IMR-90 (cell line): ENCODE measurements at regions not wholly inside any gene's neighbourhood (a gene's known extent, or its start where the extent isn't known, plus 50 kb on each side); places are given as distances from the start of the nearest gene placed in this dataset.
"Not testable (repeated sequence)": the region's sequence is repeated elsewhere in the genome, so short reads cannot be mapped to it uniquely, and the experiment has no call there.

Experiments used
- ATAC-seq: fragments of 200-7000 bp; cut with Tn5 transposase; 2 replicates; pipeline ENCODE4 v1.9.1; 2020; ENCODE audit warnings: low read depth, mild to moderate bottlenecking, moderate library complexity
- BruUV-seq: library from RNA; stranded (reverse); fragments of 400-500 nt; replicated peaks from 2 replicates; lab custom pipeline; 2021; lab: Mats Ljungman, UMichigan
- CTCF ChIA-PET: fragments of 300-600 bp; formaldehyde crosslinking; extraction: SDS; loops from one replicate; lab custom pipeline; 2021; ENCODE audit warnings: antibody characterized with exemption; lab: Yijun Ruan, JAX
- POLR2A ChIA-PET: fragments of 300-600 bp; sonication (Branson Sonifier 250); formaldehyde crosslinking; loops from one replicate; lab custom pipeline; 2022; ENCODE audit warnings: antibody characterized with exemption; ENCODE audit not compliant: unreplicated experiment; lab: Charles Lee
- DNase-seq: peaks from one replicate; pipeline ENCODE4 v3.0.0; 2013
- H2AFZ ChIP-seq: replicated peaks from 2 replicates; pipeline ENCODE3; 2013; ENCODE audit warnings: low read length, mild to moderate bottlenecking; ENCODE audit not compliant: poor library complexity
- H2AK5ac ChIP-seq: 2 replicates; pipeline ENCODE4 v1.6.1; 2013; ENCODE audit warnings: low read depth, low read length, inconsistent platforms
- H2AK9ac ChIP-seq: replicated peaks from 2 replicates; pipeline ENCODE3; 2013; ENCODE audit warnings: mild to moderate bottlenecking, low read depth, low read length, moderate library complexity; ENCODE audit not compliant: poor library complexity
- H2BK120ac ChIP-seq: 2 replicates; pipeline ENCODE4 v1.6.1; 2013; ENCODE audit warnings: low read depth, low read length, inconsistent platforms
- H2BK15ac ChIP-seq: 3 replicates; pipeline ENCODE4 v1.6.1; 2013; ENCODE audit warnings: low read depth, low read length, inconsistent platforms
- H2BK20ac ChIP-seq: 2 replicates; pipeline ENCODE4 v1.6.1; 2013; ENCODE audit warnings: low read depth, mild to moderate bottlenecking, inconsistent platforms, low read length, moderate library complexity
- H2BK5ac ChIP-seq: 2 replicates; pipeline ENCODE4 v1.6.1; 2013; ENCODE audit warnings: mild to moderate bottlenecking, low read depth, low read length, inconsistent platforms; ENCODE audit not compliant: poor library complexity, severe bottlenecking
- H3K14ac ChIP-seq: replicated peaks from 2 replicates; pipeline ENCODE4 v1.6.1; 2013; ENCODE audit warnings: low read depth, low read length, inconsistent platforms
- H3K18ac ChIP-seq: 2 replicates; pipeline ENCODE4 v1.6.1; 2013; ENCODE audit warnings: low read depth, low read length, control low read depth
- H3K23ac ChIP-seq: 2 replicates; pipeline ENCODE4 v1.6.1; 2013; ENCODE audit warnings: low read depth, low read length, inconsistent platforms
- H3K27ac ChIP-seq: 2 replicates; pipeline ENCODE4 v1.5.1; 2013; ENCODE audit warnings: mild to moderate bottlenecking, control low read depth, low read length; ENCODE audit not compliant: insufficient read depth
- H3K27me3 ChIP-seq: 2 replicates; pipeline ENCODE4 v1.6.1; 2013; ENCODE audit warnings: low read length; ENCODE audit not compliant: control insufficient read depth, insufficient read depth
- H3K36me3 ChIP-seq: 2 replicates; pipeline ENCODE4 v1.6.1; 2013; ENCODE audit warnings: low read length, mixed read lengths; ENCODE audit not compliant: control insufficient read depth, insufficient read depth
- H3K4ac ChIP-seq: 2 replicates; pipeline ENCODE4 v1.6.1; 2013; ENCODE audit warnings: low read depth, low read length, inconsistent platforms
- H3K4me1 ChIP-seq: 2 replicates; pipeline ENCODE4 v1.6.1; 2013; ENCODE audit warnings: low read length, mixed read lengths; ENCODE audit not compliant: control insufficient read depth, insufficient read depth
- H3K4me2 ChIP-seq: 2 replicates; pipeline ENCODE4 v1.6.1; 2013; ENCODE audit warnings: low read depth, mild to moderate bottlenecking, control low read depth, low read length, moderate library complexity
- H3K4me3 ChIP-seq: 2 replicates; pipeline ENCODE4 v1.5.1; 2013; ENCODE audit warnings: low read depth, mild to moderate bottlenecking, control low read depth, low read length, moderate library complexity; ENCODE audit not compliant: insufficient read depth
- H3K56ac ChIP-seq: 2 replicates; pipeline ENCODE4 v1.6.1; 2013; ENCODE audit warnings: low read length, inconsistent platforms; ENCODE audit not compliant: insufficient read depth; ENCODE audit errors: extremely low read depth
- H3K79me1 ChIP-seq, 2 experiments: 2 replicates each; pipeline ENCODE4 v1.6.1; 2013; ENCODE audit warnings: low read length in 2 of 2, inconsistent platforms in 1 of 2, low read depth in 1 of 2
- H3K9ac ChIP-seq: 2 replicates; pipeline ENCODE4 v1.6.1; 2013; ENCODE audit warnings: low read depth, low read length, control low read depth
- H3K9me1 ChIP-seq: 2 replicates; pipeline ENCODE4 v1.6.1; 2013; ENCODE audit warnings: low read length, inconsistent platforms; ENCODE audit not compliant: insufficient read depth
- H3K9me3 ChIP-seq: 2 replicates; pipeline ENCODE4 v1.6.1; 2013; ENCODE audit warnings: low read length; ENCODE audit not compliant: control insufficient read depth, insufficient read depth
- H4K20me1 ChIP-seq: 2 replicates; pipeline ENCODE4 v1.6.1; 2013; ENCODE audit warnings: low read length, inconsistent platforms; ENCODE audit not compliant: insufficient read depth
- H4K5ac ChIP-seq: 2 replicates; pipeline ENCODE4 v1.6.1; 2013; ENCODE audit warnings: mild to moderate bottlenecking, low read depth, low read length, control low read depth
- H4K8ac ChIP-seq, 2 experiments: 2 replicates each; pipeline ENCODE4 v1.6.1; 2013; ENCODE audit warnings: low read depth in 2 of 2, low read length in 2 of 2, control low read depth in 1 of 2, inconsistent platforms in 1 of 2
- H4K91ac ChIP-seq: 2 replicates; pipeline ENCODE4 v1.6.1; 2013; ENCODE audit warnings: low read depth, low read length, inconsistent platforms; ENCODE audit not compliant: insufficient read depth
- MAFK ChIP-seq: IDR thresholded peaks from 2 replicates; pipeline ENCODE4 v1.6.1; 2012; ENCODE audit warnings: low read depth, low read length, improper control_type of control experiment
- POLR2A ChIP-seq: IDR thresholded peaks from 2 replicates; pipeline ENCODE4 v1.6.1; 2012; ENCODE audit warnings: mild to moderate bottlenecking, low read depth, low read length
- WGBS, 2 experiments: methylation state at CpG; one replicate each; pipeline versions ENCODE4 v1.1.5 to v1.1.7; 2013; ENCODE audit warnings: missing lambda C conversion rate in 2 of 2; ENCODE audit not compliant: insufficient read length in 1 of 2; ENCODE audit errors: extremely low coverage in 2 of 2; 5-methylcytosine and 5-hydroxymethylcytosine counted together
- dilution Hi-C: fragments of 300-500 bp; cut with HindIII; formaldehyde crosslinking; loops from one replicate; pipeline ENCODE4 v1.14.3; 2018; ENCODE audit warnings: low sequenced_read_pairs; ENCODE audit not compliant: unreplicated experiment
- in situ Hi-C: fragments of 300-500 bp; cut with MboI; formaldehyde crosslinking; loops from 3 replicates; pipeline ENCODE4 v1.14.3; 2019; ENCODE audit warnings: low sequenced_read_pairs, inconsistent platforms, mixed read lengths
- intact Hi-C: fragments of 100-400 bp; cut with micrococcal nuclease; formaldehyde crosslinking; loops from 2 replicates; pipeline ENCODE4 v1.10.0; 2022

DNA sequence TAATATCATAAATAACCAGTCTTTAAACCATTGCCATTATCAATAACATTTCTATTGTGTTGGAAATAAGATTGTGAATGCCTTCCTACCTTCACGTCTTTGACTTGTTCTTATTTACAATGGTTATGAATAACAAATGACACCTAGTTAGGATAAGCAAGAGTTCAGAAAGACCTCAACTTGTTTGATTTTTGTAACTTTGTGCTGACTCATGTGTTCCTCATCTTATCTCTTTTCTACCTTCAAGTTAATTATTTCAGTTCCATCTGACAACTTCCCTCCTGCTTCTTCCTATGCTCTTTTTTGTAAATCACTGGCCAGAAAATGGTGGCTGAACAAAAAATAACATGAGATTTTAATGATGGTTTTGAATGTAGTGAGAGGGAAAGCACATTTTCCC lies 538.5 kb upstream of the TUSC1 start:
- Histone ChIP-seq H3K56ac (no peak overlapping the region), H2BK15ac (no peak overlapping the region), H4K20me1 (no peaks in the 10 kb centered on the region), H3K14ac (no peak overlapping the region), H3K27me3 (no peaks in the 10 kb centered on the region), H3K9me1 (no peaks in the 10 kb centered on the region), H2BK20ac (no peak overlapping the region), H3K36me3 (no peaks in the 10 kb centered on the region), H2BK120ac (no peak overlapping the region), H3K4me3 (no peak overlapping the region), H4K5ac (no peak overlapping the region), H4K91ac (no peak overlapping the region), H2AK9ac (no peak overlapping the region), H2AK5ac (no peak overlapping the region), H3K18ac (no peak overlapping the region), H3K23ac (no peak overlapping the region), H3K79me1 (no peaks in the 10 kb centered on the region), H4K8ac (no peak overlapping the region), H3K4me2 (no peak overlapping the region), H2BK5ac (no peak overlapping the region), H3K4me1 (no peaks in the 10 kb centered on the region), H3K9ac (no peak overlapping the region), H2AFZ (no peak overlapping the region), H3K4ac (no peak overlapping the region), H3K27ac (no peak overlapping the region), H3K9me3 (no peaks in the 10 kb centered on the region; the same call in 1 of the 2 replicates)
- intact Hi-C loops: no loop called here
- BruUV-seq: no TSS peak
- in situ Hi-C loops: no loop called here
- ChIA-PET POLR2A (no interaction called here), CTCF (no interaction called here)
- no CpG with 5 or more reads among the region's 1 CpG for WGBS, 2 experiments
- no peak for TF ChIP-seq POLR2A
- peak; percentile 86 for TF ChIP-seq MAFK
- ATAC-seq: no peak
- no peak for DNase-seq
- dilution Hi-C loops: no loop called here

DNA sequence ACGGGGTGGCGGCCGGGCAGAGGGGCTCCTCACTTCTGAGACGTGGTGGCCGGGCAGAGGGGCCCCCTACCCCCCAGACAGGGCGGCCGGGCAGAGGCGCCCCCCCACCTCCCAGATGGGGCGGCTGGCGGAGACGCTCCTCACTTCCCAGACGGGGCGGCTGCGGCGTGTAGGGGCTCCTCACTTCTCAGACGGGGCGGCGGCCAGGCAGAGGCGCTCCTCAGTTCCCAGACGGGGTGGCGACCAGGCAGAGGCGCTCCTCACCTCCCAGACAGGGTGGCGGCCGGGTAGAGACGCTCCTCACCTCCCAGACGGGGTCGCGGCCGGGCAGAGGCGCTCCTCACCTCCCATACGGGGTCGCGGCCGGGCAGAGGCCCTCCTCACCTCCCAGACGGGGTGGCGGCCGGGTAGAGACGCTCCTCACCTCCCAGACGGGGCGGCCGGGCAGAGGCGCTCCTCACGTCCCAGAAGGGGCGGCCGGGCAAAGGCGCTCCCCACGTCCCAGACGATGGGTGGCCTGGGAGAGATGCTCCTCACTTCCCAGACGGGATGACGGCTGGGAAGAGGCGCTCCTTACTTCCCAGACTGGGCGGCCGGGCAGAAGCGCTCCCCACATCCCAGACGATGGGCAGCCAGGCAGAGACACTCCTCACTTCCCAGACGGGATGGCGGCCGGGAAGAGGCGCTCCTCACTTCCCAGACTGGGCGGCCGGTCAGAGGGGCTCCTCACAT lies 536.6 kb upstream of the TUSC1 start:
- DNase-seq, POLR2A ChIA-PET, H3K56ac ChIP-seq, ATAC-seq, H3K79me1 ChIP-seq, H4K5ac ChIP-seq, H3K27me3 ChIP-seq, H2AK9ac ChIP-seq, dilution Hi-C loops, H2BK120ac ChIP-seq, H2BK15ac ChIP-seq, H2AK5ac ChIP-seq, H3K4me1 ChIP-seq, H3K36me3 ChIP-seq, H2BK5ac ChIP-seq, BruUV-seq, H3K4me3 ChIP-seq, H3K14ac ChIP-seq, H3K4ac ChIP-seq, H4K91ac ChIP-seq, intact Hi-C loops, H3K4me2 ChIP-seq, H2BK20ac ChIP-seq, CTCF ChIA-PET, H4K8ac ChIP-seq, H3K9ac ChIP-seq, H3K23ac ChIP-seq, H3K18ac ChIP-seq, in situ Hi-C loops, H3K9me1 ChIP-seq, H3K27ac ChIP-seq, H2AFZ ChIP-seq, H4K20me1 ChIP-seq, H3K9me3 ChIP-seq: not testable (repeated sequence)
- WGBS, 2 experiments: 80% methylated on average over 4 of the region's 61 CpGs; no CpG with 5 or more reads in 1 of the 2 experiments
